ENCODE measurements at regions not wholly inside any gene's neighbourhood (a gene's known extent, or its start where the extent isn't known, plus 50 kb on each side); places are given as distances from the start of the nearest gene placed in this dataset.

DNA sequence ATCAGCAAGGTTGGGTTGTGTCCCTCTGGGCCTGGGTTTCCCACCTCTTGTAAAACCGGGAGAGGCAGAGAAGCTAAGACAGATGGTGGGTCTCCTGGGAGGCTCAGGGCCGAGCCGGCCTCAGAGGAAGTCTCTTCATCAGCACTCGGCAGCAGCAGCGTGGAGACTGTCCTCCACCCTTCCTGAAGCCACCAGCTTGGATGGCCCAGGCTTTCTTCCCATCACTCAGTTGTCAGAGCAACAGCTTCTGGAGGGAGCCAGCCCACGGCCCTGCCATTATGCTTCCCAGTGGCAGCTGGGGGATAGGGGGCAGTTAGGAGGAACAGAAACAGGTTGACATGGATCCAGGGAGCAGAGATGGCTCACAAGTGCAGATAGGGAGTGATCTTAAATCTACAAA, 191.0 kb downstream of the KATNAL1 start:
- TF ChIP-seq, protein P1, sequence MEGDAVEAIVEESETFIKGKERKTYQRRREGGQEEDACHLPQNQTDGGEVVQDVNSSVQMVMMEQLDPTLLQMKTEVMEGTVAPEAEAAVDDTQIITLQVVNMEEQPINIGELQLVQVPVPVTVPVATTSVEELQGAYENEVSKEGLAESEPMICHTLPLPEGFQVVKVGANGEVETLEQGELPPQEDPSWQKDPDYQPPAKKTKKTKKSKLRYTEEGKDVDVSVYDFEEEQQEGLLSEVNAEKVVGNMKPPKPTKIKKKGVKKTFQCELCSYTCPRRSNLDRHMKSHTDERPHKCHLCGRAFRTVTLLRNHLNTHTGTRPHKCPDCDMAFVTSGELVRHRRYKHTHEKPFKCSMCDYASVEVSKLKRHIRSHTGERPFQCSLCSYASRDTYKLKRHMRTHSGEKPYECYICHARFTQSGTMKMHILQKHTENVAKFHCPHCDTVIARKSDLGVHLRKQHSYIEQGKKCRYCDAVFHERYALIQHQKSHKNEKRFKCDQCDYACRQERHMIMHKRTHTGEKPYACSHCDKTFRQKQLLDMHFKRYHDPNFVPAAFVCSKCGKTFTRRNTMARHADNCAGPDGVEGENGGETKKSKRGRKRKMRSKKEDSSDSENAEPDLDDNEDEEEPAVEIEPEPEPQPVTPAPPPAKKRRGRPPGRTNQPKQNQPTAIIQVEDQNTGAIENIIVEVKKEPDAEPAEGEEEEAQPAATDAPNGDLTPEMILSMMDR (IDR thresholded peaks at IDR 0.05) = no peak
- no peak for TF ChIP-seq POLR2A (IDR thresholded peaks at IDR 0.05)

All from upper lobe of left lung (tissue), 4 donors.